ENCODE measurements at regions not wholly inside any gene's neighbourhood (a gene's known extent, or its start where the extent isn't known, plus 50 kb on each side); places are given as distances from the start of the nearest gene placed in this dataset.

- TF ChIP-seq CTCF (conservative IDR thresholded peaks at IDR 0.05) (no peak), ZFX (IDR thresholded peaks at IDR 0.05) (no peak)
Measured at GRCh38 chr4:62487016-62487415, 1286.9 kb downstream of the ADGRL3 start.

All from C4-2B (cell line).